ENCODE measurements at regions not wholly inside any gene's neighbourhood (a gene's known extent, or its start where the extent isn't known, plus 50 kb on each side); places are given as distances from the start of the nearest gene placed in this dataset.
"Not testable (repeated sequence)": the region's sequence is repeated elsewhere in the genome, so short reads cannot be mapped to it uniquely, and the experiment has no call there.

DNA sequence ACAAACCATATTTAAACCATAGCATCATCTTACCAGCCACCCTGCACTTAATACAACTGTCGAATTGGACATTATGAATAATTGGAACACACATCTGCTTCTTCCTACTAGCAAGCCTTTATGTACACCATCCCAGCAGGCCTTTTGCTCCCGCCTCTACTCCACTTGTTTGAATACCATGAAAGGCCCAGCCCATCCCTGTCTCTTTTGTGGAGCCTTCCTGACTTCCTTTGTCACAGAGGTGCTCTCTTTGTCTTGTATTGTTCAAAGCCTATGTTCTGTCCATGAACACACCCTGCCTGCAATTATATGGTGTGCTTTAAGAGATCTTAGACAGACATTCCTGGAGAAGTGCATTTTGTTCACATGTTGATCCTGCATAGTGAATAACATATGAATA lies 465.7 kb downstream of the DIRAS2 start:
- intact Hi-C loops (cut with DNase I; ENCODE audit: low total_unique reads), result no loop called here

DNA sequence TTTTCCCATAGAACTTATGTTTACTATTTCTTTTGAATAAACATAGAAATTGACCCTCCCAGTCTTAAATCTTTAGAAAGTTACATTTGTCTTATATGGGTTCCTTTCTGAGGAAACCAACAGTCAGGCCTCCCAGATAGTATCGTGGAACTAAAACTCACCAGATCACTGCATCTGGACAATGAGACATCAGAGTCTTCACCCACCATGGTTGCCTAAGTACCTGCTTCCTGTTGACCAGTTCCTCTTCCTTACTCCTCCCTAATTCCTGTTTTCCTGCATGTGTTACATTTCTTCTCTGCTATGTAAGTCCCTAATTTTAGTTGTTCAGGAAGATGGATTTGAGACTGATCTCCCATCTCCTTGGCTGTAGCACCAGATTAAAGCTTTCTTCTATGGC lies 462.2 kb downstream of the DIRAS2 start:
- intact Hi-C loops (cut with DNase I; ENCODE audit: low total_unique reads), result no loop called here
- no peaks in the 10 kb centered on the region for H3K9me3 ChIP-seq
- no peak overlapping the region for H3K4me3 ChIP-seq
- DNase-seq, result no peak
- TF ChIP-seq POLR2A (IDR thresholded peaks at IDR 0.05), result no peak
- TF ChIP-seq, protein P1, sequence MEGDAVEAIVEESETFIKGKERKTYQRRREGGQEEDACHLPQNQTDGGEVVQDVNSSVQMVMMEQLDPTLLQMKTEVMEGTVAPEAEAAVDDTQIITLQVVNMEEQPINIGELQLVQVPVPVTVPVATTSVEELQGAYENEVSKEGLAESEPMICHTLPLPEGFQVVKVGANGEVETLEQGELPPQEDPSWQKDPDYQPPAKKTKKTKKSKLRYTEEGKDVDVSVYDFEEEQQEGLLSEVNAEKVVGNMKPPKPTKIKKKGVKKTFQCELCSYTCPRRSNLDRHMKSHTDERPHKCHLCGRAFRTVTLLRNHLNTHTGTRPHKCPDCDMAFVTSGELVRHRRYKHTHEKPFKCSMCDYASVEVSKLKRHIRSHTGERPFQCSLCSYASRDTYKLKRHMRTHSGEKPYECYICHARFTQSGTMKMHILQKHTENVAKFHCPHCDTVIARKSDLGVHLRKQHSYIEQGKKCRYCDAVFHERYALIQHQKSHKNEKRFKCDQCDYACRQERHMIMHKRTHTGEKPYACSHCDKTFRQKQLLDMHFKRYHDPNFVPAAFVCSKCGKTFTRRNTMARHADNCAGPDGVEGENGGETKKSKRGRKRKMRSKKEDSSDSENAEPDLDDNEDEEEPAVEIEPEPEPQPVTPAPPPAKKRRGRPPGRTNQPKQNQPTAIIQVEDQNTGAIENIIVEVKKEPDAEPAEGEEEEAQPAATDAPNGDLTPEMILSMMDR (IDR thresholded peaks at IDR 0.05), result no peak
- no peak overlapping the region for H3K27ac ChIP-seq
- WGBS, 2 donors, result 62 to 94% methylated on average over 1 of the region's 1 CpG
- no peaks in the 10 kb centered on the region for H3K36me3 ChIP-seq (ENCODE audit: low read depth, missing control alignments)
- no peaks in the 10 kb centered on the region for H3K4me1 ChIP-seq
- no peaks in the 10 kb centered on the region for H3K27me3 ChIP-seq

More for the DNA sequence above, 465.7 kb downstream of the DIRAS2 start:
- Histone ChIP-seq H3K4me3 (no peak overlapping the region), H3K9me3 (no peaks in the 10 kb centered on the region), H3K27ac (no peak overlapping the region), H3K4me1 (no peaks in the 10 kb centered on the region), H3K36me3 (ENCODE audit: low read depth, missing control alignments) (no peaks in the 10 kb centered on the region), H3K27me3 (no peaks in the 10 kb centered on the region)
- no peak for TF ChIP-seq POLR2A (IDR thresholded peaks at IDR 0.05)
- TF ChIP-seq, protein P1 (IDR thresholded peaks at IDR 0.05), result no peak
- DNase-seq, result no peak
- 89 to 93% methylated on average over 2 of the region's 2 CpGs for WGBS, 2 donors

- no peaks in the 10 kb centered on the region for H3K36me3 ChIP-seq (ENCODE audit: low read depth, missing control alignments)
- WGBS, 2 donors, result 68 to 71% methylated on average over 2 of the region's 2 CpGs
These were observed 454.0 kb downstream of the DIRAS2 start for GRCh38 chr9:90188656-90189055.

DNA sequence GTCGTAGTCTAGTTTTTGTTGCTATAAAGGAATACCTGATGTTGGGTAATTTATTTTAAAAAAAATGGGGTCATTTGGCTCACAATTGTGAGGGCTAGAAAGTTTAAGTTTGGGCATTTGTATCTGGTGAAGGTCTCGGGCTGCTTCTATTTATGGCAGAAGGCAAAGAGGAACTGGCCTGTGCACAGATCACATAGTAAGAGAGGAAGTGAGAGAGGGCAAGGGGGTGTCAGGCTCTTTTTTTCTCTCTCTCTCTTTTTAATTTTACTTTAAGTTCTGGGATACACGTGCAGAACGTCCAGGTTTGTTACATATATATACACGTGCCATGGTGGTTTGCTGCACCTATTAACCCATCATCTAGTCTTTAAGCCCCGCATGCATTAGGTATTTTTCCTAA lies 453.3 kb downstream of the DIRAS2 start:
- H3K9me3 ChIP-seq, result no peaks in the 10 kb centered on the region
- TF ChIP-seq, protein P1 (IDR thresholded peaks at IDR 0.05), result no peak
- TF ChIP-seq POLR2A (IDR thresholded peaks at IDR 0.05), result no peak
- intact Hi-C loops (cut with DNase I; ENCODE audit: low total_unique reads), result no loop called here
- H3K27ac ChIP-seq, result no peak overlapping the region
- no peak overlapping the region for H3K4me3 ChIP-seq
- H3K36me3 ChIP-seq (ENCODE audit: low read depth, missing control alignments), result no peaks in the 10 kb centered on the region
- no peaks in the 10 kb centered on the region for H3K4me1 ChIP-seq
- no peak for DNase-seq
- H3K27me3 ChIP-seq, result no peaks in the 10 kb centered on the region
- 77 to 86% methylated on average over 6 of the region's 6 CpGs for WGBS, 2 donors

More at GRCh38 chr9:90188656-90189055, 454.0 kb downstream of the DIRAS2 start:
- H3K4me3 ChIP-seq, result no peak overlapping the region
- DNase-seq, result no peak
- no peak overlapping the region for H3K27ac ChIP-seq
- no peaks in the 10 kb centered on the region for H3K4me1 ChIP-seq
- H3K9me3 ChIP-seq, result no peaks in the 10 kb centered on the region
- no peaks in the 10 kb centered on the region for H3K27me3 ChIP-seq
- intact Hi-C loops (cut with DNase I; ENCODE audit: low total_unique reads), result no loop called here
- no peak for TF ChIP-seq POLR2A (IDR thresholded peaks at IDR 0.05)
- TF ChIP-seq, protein P1 (IDR thresholded peaks at IDR 0.05), result no peak

DNA sequence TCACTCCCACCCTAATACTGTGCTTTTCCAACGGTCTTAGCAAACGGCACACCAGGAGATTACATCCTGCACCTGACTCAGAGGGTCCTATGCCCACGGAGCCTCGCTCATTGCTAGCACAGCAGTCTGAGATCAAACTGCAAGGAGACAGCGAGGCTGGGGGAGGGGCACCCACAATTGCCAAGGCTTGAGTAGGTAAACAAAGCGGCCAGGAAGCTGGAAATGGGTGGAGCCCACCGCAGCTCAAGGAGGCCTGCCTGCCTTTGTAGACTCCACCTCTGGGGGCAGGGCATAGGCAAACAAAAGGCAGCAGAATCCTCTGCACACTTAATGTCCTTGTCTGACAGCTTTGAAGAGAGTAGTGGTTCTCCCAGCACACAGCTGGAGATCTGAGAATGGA lies 450.2 kb downstream of the DIRAS2 start:
- 93 to 96% methylated on average over 7 of the region's 7 CpGs for WGBS, 2 donors
- H3K9me3 ChIP-seq; H3K27ac ChIP-seq; H3K27me3 ChIP-seq; intact Hi-C loops (cut with DNase I; ENCODE audit: low total_unique reads); DNase-seq; H3K4me3 ChIP-seq; H3K36me3 ChIP-seq (ENCODE audit: low read depth, missing control alignments); H3K4me1 ChIP-seq: not testable (repeated sequence)

All from testis (tissue), 2 donors.